ENCODE measurements at regions not wholly inside any gene's neighbourhood (a gene's known extent, or its start where the extent isn't known, plus 50 kb on each side); places are given as distances from the start of the nearest gene placed in this dataset.
"Not testable (repeated sequence)": the region's sequence is repeated elsewhere in the genome, so short reads cannot be mapped to it uniquely, and the experiment has no call there.

GRCh38 chr6:140785926-140786325, 1346.8 kb upstream of the GJE1 start:
- DNase-seq: no peak

GRCh38 chr6:140784573-140784972, 1348.2 kb upstream of the GJE1 start:
- no peak for DNase-seq

DNA sequence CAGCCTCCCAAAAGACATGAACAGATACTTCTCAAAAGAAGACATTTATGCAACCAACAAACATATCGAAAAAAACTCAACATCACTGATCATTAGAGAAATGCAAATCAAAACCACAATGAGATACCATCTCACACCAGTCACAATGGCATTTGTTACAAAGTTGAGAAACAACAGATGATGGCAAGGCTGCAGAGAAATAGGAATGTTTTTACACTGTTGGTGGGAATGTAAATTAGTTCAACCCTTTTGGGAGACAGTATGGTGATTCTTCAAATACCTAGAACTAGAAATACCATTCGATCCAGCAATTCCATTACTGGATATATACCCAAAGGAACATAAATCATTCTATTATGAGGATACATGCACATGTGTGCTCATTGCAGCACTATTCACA, 1349.2 kb upstream of the GJE1 start:
- DNase-seq: not testable (repeated sequence)

DNA sequence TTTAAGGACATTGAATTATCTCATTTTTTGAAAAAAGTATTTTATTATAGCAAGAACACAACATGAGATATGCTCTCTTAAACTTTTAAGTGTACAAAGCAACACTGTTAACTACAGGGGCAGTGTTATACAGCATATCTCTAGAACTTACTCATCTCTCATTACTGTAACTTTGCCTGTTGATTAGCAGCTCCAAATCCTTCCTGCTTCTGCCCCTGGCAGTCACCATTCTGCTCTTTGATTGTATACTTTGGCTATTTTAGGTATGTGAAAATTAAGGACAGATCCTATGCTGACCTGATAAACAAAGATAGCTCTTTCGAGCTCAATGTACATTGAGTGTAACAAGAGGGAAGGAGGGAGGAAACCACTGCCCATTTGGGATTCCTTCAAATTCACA, 1349.8 kb upstream of the GJE1 start:
- no peak for DNase-seq

- DNase-seq: no peak
These were observed 1352.6 kb upstream of the GJE1 start for GRCh38 chr6:140779991-140780596.

DNA sequence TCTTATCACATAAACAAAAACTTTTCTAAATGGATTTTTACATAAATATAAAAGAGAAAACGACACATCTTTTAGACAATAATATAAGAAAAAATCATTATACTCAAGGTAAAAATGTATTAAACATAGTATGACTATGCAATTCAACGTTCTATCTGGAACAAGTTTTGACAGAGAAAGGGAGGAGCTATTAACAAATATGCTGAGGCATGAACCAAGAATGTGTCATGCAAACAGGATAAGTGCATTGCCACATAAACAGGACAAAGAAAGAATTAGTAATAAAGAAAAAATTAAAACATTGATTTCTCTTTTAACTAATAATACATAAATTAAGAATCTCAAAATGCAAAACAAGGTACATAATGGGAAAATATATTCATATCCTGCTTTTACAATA, 1353.4 kb upstream of the GJE1 start:
- DNase-seq: no peak

GRCh38 chr6:140777780-140778179, 1354.9 kb upstream of the GJE1 start:
- DNase-seq: no peak

GRCh38 chr6:140775061-140775460, 1357.7 kb upstream of the GJE1 start:
- DNase-seq: no peak

GRCh38 chr6:140774080-140774505, 1358.6 kb upstream of the GJE1 start:
- DNase-seq: peak; percentile 40

- no peak for DNase-seq
These were observed 1359.4 kb upstream of the GJE1 start for GRCh38 chr6:140773276-140773675.

GRCh38 chr6:140772576-140772975, 1360.1 kb upstream of the GJE1 start:
- no peak for DNase-seq

GRCh38 chr6:140768133-140768532, 1364.6 kb upstream of the GJE1 start:
- DNase-seq: no peak

DNA sequence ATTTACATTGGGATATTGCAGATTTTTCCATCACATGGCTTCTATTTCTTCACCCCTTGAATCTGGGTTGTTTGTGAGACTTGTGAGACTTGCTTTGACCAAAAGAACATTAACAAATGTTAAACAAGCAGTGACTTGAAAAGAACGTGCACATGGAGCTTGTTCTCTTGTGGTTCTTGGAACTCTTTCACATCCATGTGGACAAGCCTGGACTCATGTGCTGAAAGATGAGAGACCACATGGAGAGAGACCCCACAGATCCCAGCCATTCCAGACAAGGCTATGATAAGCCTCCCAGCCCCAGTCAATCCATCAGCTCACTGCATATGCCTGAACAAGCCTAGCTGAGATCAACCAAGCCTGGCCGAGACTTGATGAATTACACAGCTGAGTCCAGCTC, 1365.7 kb upstream of the GJE1 start:
- DNase-seq: no peak

DNA sequence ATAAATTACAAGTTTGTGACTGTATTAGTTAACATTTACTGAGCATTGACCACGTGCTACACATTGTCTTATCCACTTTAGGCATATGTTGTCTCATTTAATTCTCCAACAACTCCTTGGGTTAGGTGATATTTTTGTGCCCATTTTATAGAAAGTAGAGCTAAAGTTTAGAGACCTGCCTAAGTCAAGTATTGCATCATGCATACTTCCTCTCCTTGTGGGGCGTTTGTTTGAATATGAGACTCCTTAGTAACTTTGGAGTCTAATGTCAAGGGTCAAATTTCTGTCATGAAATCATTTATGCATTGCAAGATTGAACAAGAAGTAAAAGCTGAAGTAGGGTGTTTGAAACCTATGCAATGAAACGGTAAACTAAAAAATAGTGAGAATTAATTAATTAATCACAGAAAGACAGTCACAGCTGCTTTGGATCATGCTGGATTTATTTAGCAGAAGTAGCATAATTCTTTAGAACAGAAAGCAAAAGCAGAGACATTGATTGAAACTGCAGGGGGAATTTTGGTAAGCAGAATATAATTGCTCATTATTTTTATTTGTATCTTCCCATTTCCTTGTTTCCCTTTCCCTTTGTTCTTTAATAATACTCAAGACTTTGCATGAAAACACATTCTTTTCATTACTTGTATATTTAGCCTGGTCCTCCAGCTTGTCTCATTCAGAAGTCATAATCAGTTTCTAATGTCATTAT, 1374.4 kb upstream of the GJE1 start:
- DNase-seq: no peak

DNA sequence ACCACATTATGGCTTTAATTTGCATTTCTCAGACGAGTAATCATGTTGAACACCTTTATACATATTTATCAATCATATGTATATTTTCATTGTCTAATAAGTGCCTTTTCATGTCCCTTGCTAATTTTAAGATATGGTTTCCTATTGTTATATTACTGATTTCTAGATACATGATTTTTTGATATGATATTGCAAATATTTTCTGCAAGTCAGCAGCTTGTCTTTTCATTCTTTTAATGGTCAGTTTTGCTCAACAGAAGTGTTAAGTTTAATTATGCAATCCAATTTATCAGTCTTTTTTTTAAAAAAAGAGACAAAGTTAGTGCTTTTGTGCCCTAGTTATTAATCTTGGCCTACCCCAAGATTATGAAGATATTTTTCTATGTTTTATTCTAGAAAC, 1377.8 kb upstream of the CITED2 start:
- DNase-seq: no peak

GRCh38 chr6:140747114-140747513, 1372.7 kb upstream of the CITED2 start:
- DNase-seq: no peak

- DNase-seq: no peak
These were observed 1370.3 kb upstream of the CITED2 start for GRCh38 chr6:140744659-140745320.

DNA sequence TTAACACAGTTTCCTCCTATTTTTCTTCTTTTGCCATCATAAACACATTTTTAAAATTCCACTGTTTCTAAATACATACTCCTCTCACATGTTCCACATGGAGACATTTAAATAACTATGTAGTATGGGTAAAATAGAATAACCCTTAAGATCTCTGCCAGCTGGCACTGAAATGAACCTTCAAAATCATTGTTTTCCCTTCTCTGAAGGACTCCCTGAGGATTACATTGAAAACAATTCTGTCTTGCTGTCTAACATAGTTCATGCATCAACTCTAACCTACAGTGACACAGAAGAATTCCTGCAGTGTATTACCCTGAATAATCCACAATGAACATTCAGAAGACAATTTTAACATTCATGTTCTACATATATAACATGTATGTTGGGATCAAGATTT, 1361.8 kb upstream of the CITED2 start:
- peak; percentile 24 for DNase-seq

- DNase-seq: no peak
These were observed 1358.5 kb upstream of the CITED2 start for GRCh38 chr6:140732991-140733390.

DNA sequence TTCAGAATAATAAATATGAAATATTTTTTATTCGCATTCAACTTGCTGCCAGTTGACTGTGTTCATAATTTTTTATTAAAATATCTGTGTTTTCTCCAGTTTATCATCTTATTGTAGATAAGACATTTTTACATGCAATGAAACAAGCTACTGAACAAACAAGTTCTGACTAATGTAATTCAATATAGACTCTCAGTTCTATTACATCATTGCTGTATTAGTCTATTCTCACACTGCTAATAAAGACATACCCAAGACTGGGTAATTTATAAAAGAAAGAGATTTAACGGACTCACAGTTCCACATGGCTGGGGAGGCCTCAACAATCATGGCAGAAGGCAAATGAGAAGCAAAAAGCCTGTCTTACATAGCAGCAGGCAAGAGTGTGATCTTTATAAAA, 1357.7 kb upstream of the CITED2 start:
- no peak for DNase-seq

DNA sequence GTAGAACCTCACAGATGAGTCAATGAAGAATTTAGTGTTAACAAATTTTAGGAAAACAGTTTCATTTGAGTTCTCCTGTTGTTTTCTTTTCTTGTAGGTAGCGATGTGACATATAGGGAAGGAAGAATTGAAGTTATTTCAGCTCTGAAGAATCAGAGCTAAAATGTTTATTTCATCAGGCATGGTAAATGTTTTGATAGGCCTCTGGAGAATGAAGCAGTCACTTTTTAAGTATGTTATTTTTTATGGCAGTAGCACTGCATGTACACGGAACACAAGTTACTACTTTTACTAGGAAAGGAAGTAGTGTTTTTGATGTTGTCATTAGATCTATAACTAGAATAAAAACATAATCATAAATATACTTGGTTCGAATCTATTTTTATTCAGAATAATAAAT, 1357.3 kb upstream of the CITED2 start:
- no peak for DNase-seq

DNA sequence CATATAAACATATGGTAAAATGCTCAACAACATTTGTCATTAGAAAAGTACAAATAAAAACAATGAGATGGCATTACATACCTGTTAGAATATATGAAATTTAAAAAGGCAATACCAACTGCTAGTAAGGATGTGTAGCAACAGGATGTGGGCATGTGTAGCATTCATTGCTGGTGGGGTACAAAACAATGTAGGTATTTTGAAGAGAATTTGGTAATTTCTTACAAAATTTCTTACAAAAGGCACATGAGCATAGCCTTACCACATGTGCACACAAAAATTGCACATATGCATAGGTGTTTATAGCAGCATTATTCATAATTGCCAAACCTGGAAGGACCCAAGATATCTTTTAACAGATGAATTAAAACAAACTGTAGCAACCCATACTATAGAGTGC, 1355.1 kb upstream of the CITED2 start:
- no peak for DNase-seq

GRCh38 chr6:140718021-140718420, 1343.6 kb upstream of the CITED2 start:
- DNase-seq: no peak

DNA sequence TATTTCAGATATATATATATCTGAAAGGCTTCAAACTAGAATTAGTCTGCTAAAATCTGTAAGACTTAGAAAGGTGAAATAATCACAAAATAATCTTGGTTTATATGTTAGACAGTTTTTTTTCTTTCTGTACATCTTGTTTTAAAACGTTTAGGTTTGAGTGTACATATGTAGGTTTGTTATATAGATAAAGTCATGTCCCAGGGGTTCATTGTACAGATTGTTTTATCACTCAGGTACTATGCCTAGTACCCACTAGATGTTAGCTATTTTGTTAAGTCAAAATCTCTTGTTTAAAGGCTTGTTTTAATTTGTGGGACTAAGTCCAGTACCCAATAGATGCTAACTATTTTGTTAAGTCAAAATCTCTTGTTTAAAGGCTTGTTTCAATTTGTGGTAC, 1339.0 kb upstream of the CITED2 start:
- no peak for DNase-seq

Measured in NCI-H345 (cell line).